ENCODE measurements at regions not wholly inside any gene's neighbourhood (a gene's known extent, or its start where the extent isn't known, plus 50 kb on each side); places are given as distances from the start of the nearest gene placed in this dataset.

DNA sequence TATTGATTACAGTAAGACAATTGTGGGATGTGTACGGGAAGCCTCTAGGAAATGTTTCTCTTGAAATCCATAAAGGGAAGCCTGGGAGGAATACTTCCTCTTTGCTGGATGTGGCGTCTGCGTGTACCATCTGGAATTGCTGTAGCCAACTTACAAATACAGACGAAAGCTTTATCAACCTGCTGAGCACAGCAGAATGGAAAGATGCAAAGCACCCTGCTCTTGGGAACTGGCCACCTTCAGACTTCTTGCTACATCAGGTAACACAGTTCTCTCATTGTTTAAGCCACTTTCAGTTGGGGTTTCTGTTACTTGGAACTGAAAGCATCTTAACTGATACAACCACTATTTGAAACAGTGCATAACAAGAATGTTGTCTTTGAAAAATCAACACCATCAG, 213.8 kb downstream of the HRH4 start:
- no peak for DNase-seq (ENCODE audit: low read depth)

- no peak for DNase-seq (ENCODE audit: low read depth)
Observed at GRCh38 chr18:24674605-24675004, 214.2 kb downstream of the HRH4 start.

DNA sequence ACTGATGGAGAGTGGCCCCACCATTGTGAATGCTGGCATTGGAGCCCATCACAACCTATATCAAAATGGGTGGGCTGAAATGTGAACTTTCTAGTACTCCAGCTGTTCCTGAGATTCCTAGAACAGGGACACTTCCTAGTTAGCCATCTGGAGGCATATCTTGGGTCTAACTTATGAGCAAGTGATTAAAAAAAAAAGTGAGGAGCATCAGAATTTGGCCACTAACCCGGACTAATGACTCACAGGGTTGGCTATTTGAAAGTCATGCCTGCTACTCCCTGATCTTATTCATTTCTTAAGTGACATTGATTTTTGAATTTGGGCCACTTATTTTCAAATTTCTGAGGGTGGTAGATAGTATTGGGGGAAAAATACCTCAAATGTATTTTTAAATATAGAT, 216.6 kb downstream of the HRH4 start:
- DNase-seq (ENCODE audit: low read depth), result no peak

- no peak for DNase-seq (ENCODE audit: low read depth)
Observed at GRCh38 chr18:24678107-24678506, 217.7 kb downstream of the HRH4 start.

DNA sequence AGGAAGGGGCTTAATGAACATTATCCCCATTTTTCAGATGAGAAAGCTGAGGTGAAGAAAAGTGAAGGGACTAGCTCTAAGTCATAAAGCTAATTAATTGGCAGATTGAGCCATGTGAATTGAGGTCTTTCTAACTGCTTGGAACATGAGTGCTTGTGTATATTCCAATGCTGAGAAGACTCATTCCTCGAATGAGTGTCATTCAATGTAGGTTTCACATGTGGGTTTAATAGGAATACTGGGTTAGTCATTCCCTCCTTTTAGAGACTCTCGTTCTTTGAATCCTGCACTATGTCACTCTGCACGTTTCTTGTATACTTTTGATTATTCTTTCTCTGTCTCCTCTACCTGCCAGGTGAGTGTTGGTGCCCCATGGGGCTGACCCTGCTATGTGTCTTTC, 218.2 kb downstream of the HRH4 start:
- no peak for DNase-seq (ENCODE audit: low read depth)

DNA sequence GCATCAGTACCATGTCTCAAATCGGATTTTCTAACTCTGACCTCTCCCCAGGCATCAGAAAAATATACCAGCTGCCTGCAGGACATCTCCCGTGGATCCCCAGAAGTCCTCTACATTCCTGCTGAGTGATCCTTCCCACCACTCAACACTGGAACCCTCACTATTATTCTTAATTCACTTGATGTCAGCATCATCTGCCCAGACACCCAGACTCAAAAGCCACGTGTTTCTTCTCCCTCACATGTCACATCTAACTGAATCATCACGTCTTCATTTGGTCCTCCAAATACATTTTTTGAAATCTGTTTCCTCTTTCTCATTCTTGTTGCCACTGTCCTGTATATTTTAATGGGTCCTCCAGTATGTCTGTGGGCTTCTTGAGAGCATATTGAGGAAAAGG, 218.6 kb downstream of the HRH4 start:
- no peak for DNase-seq (ENCODE audit: low read depth)

DNA sequence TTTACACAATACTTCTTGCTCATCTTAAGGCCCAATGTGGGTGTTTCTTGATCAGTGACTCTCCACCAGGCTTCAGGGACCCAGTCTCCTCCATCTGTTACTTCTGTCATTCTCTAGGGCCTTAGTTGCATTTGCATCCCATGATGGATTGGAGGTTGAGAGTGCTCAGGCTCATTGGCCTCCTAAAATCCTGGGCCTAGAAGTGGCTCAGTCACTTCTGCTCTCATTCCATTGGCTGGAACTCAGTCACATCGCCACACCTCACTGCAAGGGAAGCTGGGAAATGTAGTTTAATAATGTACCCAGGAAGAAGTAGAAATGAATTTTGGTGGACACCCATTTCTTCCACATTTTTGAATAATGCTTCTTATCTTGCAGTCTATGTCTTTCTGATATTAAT, 223.5 kb downstream of the HRH4 start:
- DNase-seq (ENCODE audit: low read depth), result no peak

DNA sequence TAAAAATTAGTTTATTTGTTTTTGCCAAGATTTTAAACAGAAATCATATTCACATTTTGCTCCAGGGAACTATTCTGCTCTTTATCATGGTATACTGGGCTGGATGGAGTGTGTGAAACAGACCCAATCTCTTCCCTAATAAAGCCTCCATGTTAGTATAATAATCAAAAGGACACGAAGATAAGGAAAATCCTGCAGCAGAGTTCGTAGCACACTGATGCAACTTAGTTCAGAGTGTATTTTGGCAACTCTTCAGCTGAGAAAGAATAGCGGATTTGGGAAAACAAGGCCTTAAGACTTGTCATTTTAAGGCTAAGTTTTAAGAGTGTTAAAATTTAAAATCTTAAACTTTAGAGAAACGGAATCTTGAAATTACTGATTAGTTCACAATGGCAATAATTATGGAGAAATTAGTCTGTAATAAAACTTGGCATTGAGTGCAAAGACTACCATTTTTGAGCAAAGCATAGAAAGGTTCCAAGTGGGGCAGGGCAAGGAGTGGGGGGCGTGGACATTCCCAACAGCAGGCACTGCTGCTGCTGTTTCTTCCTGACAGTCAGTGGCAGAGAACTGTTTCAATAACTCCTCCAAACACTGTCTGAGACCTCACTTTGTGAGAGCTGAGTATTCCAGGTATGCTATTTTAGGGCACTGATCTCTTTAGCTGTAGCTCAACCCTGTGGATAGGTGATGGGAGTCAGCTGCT, 225.0 kb downstream of the HRH4 start:
- DNase-seq (ENCODE audit: low read depth), result no peak

DNA sequence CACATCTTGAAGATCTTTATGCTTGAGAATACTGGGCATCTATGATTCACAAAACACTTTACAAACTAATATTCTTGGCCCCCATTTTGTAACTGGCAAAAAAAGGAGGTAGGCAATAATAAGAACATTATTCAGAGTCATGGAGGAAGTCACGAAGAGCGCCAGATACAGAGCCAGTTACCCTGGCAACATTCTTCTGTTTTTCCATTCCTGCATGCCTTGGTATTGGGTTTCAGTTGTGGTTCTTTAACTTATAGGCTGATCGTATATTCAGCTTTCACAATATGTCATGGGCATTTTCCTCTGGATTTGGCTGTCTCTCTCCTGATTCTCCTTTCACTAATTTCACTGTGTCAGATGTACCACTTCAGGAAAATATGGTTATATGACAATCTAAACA, 234.7 kb downstream of the HRH4 start:
- no peak for DNase-seq (ENCODE audit: low read depth)

GRCh38 chr18:24702001-24702515, 241.6 kb downstream of the HRH4 start:
- no peak for DNase-seq (ENCODE audit: low read depth)

GRCh38 chr18:24703316-24703715, 242.9 kb downstream of the HRH4 start:
- DNase-seq (ENCODE audit: low read depth), result no peak

DNA sequence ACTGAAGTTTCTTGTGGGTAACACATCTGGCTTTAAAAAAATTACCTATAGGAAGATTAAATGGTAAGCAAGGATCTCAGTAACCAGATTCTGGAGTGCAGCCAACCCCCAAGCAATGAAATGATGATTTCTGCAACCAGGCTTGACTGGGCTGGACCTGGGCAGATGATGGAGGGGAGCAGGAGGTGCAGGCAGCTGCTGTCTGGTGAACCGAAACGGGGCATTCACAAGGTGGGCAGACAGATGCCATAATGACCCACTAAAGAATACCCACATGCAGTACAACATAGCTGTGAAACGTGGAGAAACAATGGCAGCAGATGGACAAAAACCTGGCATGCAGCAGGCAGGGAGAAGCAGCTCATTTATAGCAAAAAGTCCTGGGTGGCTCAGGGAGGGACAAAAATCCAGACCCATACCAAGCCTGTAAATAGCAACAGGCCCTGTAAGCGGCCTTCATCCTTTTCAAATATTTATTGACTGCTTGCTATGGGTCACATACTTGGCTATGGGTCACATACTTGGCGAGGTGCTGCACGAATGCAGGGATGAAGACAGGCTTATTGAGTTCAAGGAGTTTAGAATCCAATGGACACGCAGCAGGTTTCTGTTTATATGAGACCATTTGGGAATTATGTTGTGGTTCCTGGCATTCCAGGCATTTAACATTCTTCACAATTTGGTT, 244.7 kb downstream of the HRH4 start:
- no peak for DNase-seq (ENCODE audit: low read depth)

- DNase-seq (ENCODE audit: low read depth), result no peak
Observed at GRCh38 chr18:24710474-24710873, 250.0 kb downstream of the HRH4 start.

GRCh38 chr18:24719791-24720190, 259.4 kb downstream of the HRH4 start:
- DNase-seq (ENCODE audit: low read depth), result no peak

- DNase-seq (ENCODE audit: low read depth), result no peak
Observed at GRCh38 chr18:24721388-24721787, 261.0 kb downstream of the HRH4 start.

DNA sequence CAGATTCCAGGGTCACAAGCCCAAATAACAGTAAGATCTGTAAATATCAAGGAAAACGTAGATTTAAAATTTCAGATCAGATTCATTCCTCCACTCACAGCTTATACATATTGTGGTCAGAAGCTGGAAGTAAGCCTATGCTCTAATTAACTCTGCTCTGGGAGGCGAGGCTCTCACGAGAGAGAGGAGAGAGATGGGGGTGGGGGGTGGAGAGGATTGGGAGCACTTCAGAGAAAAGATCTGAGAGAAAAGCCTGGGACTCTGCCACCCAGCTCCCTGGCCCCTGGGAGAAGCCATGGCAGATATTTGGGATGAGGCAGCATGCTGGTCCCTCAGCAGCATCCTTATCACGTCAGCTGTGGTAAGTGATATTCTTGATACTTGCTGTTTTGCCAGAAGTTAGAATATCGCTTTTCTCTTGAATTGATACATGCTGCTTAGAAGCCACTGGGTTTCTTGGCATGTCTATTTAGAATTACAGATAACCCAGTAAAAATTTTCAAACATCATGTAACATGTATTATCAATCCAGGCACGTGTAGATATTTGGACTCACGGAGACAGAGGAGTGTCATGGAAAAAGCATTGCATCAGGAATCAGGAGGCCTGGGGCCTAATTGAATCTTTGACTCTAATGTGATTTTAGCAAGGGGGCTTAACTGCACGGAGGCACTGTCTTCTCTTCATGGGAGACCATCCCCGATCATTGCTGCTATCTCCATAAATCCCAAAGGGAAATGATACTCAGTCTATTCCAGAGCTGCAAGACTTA, 265.4 kb downstream of the HRH4 start:
- no peak for DNase-seq (ENCODE audit: low read depth)

- DNase-seq (ENCODE audit: low read depth), result peak; percentile 46
Observed at GRCh38 chr18:24726727-24727492, 266.5 kb downstream of the HRH4 start.

- no peak for DNase-seq (ENCODE audit: low read depth)
Observed at GRCh38 chr18:24727685-24728084, 267.2 kb downstream of the HRH4 start.

DNA sequence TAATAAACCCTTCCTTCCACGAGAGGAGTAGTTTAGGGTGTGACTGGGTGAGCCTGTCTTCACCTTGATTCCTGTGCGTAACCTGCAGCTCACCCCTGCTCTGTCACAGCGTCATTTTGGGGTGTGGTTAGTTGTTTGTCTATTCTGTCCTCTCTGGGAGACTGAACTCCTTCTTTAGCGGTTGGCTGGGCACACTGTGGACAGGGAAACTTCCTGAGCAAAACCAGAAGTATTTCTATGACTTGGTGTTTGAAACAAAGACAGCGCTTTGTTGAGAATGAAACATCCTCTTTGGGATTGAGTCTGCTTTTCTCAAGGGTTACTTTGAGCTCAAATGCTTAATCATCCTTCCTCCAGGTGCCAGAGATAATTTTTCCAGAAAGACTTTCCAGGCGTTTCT, 270.7 kb downstream of the HRH4 start:
- no peak for DNase-seq (ENCODE audit: low read depth)

DNA sequence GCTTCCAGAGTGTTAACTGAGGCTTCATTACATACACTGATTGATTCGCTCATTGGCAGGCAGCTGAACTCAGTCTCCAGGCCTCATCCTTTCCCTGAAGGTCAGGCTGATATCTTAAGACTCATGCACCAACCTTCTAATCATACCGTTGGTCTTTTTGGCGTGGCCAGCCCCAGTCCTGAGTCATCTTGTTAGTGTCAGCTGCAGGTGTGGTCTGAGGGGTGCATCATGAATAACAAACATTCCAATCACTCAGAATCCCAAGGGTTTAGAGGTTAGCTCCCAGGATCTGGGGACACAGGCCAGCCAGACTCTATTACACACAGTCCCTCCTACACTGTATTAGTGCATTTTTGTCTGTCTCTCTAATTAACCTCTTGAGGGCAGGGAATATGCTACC, 271.5 kb downstream of the HRH4 start:
- DNase-seq (ENCODE audit: low read depth), result no peak

GRCh38 chr18:24734058-24734457, 273.6 kb downstream of the HRH4 start:
- DNase-seq (ENCODE audit: low read depth), result no peak

DNA sequence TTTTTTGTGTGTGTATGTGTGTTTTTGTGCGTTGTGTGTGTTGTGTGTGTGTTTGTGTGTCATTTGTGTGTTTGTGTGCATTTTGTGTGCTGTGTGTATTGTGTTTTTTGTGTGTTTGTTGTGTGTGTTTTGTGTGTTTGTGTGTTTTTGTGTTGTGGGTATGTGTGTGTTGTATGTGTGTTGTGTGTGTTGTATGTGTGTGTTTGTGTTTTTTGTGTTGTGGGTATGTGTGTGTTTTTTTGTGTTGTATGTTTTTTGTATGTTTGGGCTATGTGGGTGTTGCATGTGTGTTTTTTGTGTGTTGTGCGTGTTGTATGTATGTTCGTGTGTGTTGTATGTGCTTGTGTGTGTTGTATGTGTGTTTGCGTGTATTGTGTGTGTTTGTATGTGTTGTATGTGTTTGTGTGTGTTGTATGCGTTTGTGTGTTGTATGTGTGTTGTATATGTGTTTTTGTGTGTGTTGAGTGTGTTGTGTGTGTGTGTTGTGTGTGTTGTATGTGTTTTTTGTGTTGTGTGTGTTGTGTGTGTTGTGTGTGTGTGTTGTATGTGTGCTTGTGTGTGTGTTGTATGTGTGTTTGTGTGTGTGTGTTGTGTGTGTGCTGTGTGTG, 275.3 kb downstream of the HRH4 start:
- DNase-seq (ENCODE audit: low read depth), result no peak

Data from activated T-cell treated with anti-CD3 and anti-CD28 coated beads for 1 hour (primary cell).